Daoy (cell line): ENCODE measurements at regions not wholly inside any gene's neighbourhood (a gene's known extent, or its start where the extent isn't known, plus 50 kb on each side); places are given as distances from the start of the nearest gene placed in this dataset.
"Not testable (repeated sequence)": the region's sequence is repeated elsewhere in the genome, so short reads cannot be mapped to it uniquely, and the experiment has no call there.

Experiments
- DNase-seq: peaks from one replicate; pipeline ENCODE4 v3.0.0-alpha.2; 2015; ENCODE audit warnings: low read depth

DNA sequence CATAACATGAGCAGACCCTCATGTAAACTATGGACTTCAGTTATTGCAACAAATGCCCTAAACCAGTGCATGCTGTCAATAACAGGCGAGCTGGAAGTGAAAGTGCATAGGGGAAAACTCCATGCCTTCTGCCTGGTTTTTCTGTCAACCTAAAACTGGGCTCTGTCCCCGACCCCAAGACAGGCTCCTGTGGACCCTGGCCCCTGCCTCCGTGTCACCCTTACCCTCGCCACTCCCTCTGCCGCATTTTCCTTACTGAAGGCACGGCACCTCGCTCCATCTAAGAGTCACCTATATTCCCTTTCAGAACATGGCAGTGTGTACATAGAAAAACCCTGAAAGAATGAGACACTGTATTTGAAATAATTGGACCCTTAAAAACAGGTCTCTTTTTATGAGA, 151.3 kb downstream of the SHANK2 start:
- no peak for DNase-seq

GRCh38 chr11:71098776-71099175, 153.6 kb downstream of the SHANK2 start:
- no peak for DNase-seq

DNA sequence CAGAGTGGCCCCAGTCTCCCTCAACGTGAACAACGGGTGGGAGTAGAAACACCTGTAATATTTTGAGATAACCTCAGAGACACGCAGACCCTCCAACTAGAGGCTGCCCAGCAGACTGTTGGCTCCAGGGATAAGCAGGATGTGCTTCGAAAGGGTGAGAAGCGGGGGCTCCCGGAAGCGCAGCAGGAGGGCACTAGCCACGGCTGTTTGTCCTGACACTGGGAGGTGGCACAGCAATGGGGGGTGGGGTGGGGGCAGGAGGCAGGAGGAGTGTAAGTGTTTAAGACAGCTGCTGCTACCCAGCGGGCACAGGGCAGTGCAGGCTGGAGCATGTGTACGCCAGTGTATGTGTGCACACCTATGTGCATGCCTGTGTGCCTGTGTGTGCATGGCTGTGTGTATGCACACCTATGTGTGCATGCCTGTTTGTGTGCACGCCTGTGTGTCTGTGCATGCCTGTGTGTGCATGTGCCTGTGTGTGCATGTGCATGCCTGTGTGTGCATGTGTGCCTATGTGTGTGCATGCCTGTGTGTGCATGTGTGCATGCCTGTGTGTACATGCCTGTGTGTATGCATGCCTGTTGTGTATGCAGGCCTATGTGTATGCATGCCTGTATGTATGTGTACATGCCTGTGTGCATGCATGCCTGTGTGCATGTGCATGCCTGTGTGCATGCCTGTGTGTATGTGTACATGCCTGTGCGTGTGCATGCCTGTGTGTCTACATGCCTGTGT, 154.7 kb downstream of the SHANK2 start:
- DNase-seq: no peak

- peak; percentile 19 for DNase-seq
Measured at GRCh38 chr11:71096751-71097388, 155.5 kb downstream of the SHANK2 start.

GRCh38 chr11:71095294-71095850, 157.0 kb downstream of the SHANK2 start:
- no peak for DNase-seq

GRCh38 chr11:71094296-71095077, 157.9 kb downstream of the SHANK2 start:
- DNase-seq: no peak

DNA sequence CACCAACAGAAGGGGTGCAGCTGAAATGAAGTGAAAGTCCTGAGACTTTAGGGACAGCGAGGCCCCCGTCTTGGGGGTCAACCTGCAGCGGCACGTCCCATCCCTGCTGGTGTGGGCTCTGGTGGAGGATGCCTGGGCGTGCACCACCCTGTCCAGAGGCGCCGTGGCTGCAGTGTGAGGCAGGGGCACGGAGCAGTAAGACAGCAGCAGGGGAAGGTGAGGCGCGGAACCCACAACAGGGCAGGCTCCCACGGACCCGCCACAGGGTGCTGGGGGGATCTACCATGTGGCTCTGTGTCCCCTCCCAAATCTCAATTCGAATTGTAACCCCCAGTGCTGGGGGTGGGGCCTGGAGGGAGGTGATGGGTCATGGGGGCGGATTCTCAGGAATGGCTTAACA, 158.6 kb downstream of the SHANK2 start:
- DNase-seq: no peak

- DNase-seq: no peak
Measured at GRCh38 chr11:71091506-71092265, 160.7 kb downstream of the SHANK2 start.

- DNase-seq: no peak
Measured at GRCh38 chr11:71089571-71089970, 162.8 kb downstream of the SHANK2 start.

- DNase-seq: not testable (repeated sequence)
Measured at GRCh38 chr11:71088314-71089215, 163.8 kb downstream of the SHANK2 start.

- peak; percentile 44 for DNase-seq
Measured at GRCh38 chr11:71086687-71087258, 165.6 kb downstream of the SHANK2 start.

- no peak for DNase-seq
Measured at GRCh38 chr11:71084306-71085012, 167.9 kb downstream of the SHANK2 start.

DNA sequence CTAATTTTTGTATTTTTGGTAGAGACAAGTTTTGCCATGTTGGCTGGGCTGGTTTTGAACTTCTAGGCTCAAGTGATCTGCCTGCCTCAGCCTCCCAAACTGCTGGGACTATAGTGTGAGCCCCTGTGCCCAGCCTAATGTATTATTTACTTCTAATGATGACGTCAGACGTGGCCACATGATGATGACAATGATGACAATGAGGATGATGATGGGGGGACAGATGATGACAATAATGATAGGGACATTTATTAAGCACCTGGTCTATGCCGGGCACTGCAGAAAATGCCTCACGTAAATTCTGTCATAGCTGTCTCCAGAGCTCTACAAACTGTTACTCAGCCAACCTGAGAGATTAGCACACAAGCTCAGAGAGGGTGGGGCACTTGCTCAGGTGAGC, 169.3 kb downstream of the SHANK2 start:
- no peak for DNase-seq

GRCh38 chr11:71082454-71082853, 169.9 kb downstream of the SHANK2 start:
- no peak for DNase-seq

DNA sequence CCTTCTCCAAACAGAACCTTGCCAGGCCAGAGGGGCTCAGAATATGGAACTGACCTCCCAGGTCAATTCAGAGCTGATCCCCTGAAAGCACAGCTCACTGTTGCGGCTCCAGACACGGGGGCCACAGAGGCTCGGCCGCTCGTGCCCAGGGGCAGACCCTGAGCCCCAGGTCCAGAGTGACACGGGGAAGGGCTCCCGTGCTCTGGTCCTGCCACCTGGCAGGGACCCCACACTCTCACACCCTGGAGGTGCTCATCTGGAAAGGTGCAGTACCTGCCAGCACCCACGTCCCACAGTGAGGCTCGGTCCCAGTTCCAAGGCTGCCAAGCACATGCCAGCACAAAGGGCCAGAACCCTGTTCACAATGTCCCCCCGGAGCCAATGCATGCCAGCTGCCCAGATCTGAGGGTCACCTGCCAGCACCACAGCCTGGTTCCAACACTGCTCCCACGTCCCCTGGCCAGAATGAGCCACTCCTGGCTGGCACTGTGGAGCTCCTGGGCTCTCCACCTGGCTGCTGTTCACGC, 170.6 kb downstream of the SHANK2 start:
- no peak for DNase-seq

- DNase-seq: peak; percentile 85
Measured at GRCh38 chr11:71080239-71081097, 171.9 kb downstream of the SHANK2 start.

- no peak for DNase-seq
Measured at GRCh38 chr11:71079795-71080194, 172.6 kb downstream of the SHANK2 start.

DNA sequence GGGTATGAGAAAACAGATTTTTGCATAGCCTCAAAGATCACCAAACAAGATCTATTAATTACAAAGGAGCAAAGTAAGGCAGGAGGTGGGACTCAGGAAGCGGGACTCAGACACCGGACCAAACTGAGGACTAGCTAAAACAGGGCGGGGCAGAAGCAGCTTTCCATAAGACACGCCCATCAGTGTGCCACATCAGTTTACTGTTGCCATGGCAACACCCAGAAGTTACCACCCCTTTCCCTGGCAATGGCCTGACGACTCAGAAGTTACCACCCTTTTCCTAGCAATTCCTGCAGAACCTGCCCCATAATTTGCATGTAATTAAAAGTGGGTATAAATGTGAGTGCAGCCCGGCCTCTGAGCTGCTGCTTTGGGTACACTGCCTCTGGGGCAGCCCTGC, 173.9 kb downstream of the SHANK2 start:
- peak; percentile 43 for DNase-seq
